Amygdala (tissue), 56 donors: ENCODE measurements at regions not wholly inside any gene's neighbourhood (a gene's known extent, or its start where the extent isn't known, plus 50 kb on each side); places are given as distances from the start of the nearest gene placed in this dataset.
"Not testable (repeated sequence)": the region's sequence is repeated elsewhere in the genome, so short reads cannot be mapped to it uniquely, and the experiment has no call there.

ENCODE experiments used
- DNase-seq, 56 donors: peaks; one replicate each; lab custom pipeline; 2025; lab: John Stamatoyannopoulos, UW

GRCh38 chr12:126432780-126433179 lies 1367.5 kb downstream of the AACS start:
- DNase-seq, result no peak

- DNase-seq, result no peak
Observed at GRCh38 chr12:126434412-126434985, 1369.3 kb downstream of the AACS start.

GRCh38 chr12:126436041-126436440 lies 1370.8 kb downstream of the AACS start:
- no peak for DNase-seq

DNA sequence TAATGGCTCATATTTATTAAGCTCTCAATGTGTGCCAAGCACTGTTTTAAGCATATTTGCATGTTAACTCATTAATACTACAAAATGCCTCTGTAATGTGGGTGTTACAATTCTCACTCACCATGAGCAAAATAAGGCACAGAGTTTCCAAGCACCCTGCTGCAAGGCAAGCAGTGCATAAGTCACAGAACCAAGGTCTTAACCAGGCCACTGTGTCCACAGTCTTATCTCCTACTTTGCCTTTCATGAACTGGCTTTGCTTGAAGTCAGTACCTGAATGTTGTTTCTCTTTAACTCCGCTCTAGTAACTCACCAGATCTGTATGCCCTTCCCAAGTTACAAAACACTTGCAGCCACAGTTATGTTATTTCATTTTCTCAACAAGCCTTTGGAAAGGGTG lies 1372.7 kb downstream of the AACS start:
- DNase-seq, result no peak

DNA sequence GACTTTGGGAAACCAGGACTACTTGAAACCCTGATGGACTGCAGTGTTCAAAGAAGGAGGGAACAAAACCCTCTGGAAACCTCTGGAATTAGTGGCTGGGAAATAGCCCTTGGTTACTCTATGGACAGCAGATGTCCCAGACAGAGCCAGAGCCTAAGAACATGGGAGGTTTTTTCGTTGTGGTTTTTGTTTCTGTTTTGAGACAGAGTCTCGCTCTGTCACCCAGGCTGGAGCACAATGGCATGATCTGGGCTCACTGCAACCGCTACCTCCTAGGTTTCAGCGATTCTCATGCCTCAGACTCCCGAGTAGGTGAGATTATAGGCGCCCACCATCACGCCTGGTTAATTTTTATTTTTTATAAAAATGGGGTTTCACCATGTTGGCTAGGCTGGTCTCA lies 1378.7 kb downstream of the AACS start:
- DNase-seq, result no peak

DNA sequence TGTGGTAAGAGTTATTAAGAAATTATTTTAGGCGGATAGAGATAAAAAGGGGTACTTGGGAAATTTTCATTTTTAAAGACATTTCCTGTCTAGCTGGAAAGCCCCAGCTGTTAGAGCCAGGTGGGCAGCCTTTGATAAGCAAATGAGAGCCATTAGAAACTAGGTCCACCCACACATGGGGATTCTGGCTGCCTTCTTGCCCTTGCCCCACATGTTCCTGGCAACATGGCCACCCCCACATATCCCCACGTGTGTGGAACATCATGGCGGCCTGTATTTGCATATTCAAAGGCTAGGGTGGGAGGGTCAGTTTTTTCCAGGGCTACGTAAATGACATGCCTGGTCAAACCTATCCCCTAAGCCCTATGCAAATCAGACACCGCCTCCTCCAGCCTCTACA lies 1382.1 kb downstream of the AACS start:
- no peak for DNase-seq

GRCh38 chr12:126451809-126452208 lies 1386.6 kb downstream of the AACS start:
- no peak for DNase-seq

GRCh38 chr12:126452686-126453085 lies 1387.5 kb downstream of the AACS start:
- DNase-seq, result not testable (repeated sequence)

- no peak for DNase-seq
Observed at GRCh38 chr12:126454581-126454980, 1389.3 kb downstream of the AACS start.

DNA sequence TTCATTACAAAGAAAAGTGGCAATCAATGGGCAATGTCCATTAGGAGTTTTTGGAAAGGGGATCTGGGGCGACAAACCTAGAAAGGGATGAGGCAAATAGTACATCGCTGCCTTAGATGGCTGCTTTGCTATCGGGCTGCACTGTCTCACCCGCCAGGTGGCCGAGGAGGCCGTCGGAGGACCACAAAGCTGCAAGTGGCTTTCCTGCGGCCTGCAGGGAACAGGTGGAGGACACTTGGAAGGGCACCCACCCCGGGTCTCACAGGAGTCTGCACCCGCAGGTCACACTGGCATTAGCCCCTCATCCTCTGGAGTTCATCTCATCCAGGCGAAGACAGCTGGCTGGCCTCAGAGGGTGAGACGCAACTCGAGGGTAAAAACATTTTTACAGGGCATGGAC lies 1392.5 kb downstream of the AACS start:
- no peak for DNase-seq

GRCh38 chr12:126464153-126464552 lies 1398.9 kb downstream of the AACS start:
- DNase-seq, result no peak

GRCh38 chr12:126469211-126469610 lies 1404.0 kb downstream of the AACS start:
- no peak for DNase-seq

- DNase-seq, result no peak
Observed at GRCh38 chr12:126474703-126475102, 1409.5 kb downstream of the AACS start.

DNA sequence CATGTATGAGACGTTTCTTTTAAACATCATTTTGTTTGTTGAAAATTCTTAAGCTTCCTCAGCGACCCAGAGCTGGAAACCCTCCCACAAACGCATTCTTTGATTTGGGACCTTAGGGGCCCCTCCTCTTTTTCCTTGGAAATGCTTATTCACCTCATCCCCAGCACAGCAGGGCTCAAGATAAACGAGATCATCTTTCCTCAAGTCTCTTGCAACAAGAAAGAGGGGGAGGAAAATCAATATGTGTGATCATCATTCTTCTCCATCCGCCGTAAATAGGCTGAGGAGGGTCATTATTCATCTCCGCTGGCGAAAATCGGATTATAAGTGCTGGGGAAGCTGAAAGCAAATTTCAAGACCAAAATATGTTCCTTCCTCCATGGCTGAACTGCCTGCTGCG lies 1415.2 kb downstream of the AACS start:
- DNase-seq, result no peak

- peak in 8 of 56 donors; percentile 2 to 50 (median 15) for DNase-seq
Observed at GRCh38 chr12:126481688-126482087, 1416.5 kb downstream of the AACS start.

- DNase-seq, result no peak
Observed at GRCh38 chr12:126482238-126482889, 1417.1 kb downstream of the AACS start.

DNA sequence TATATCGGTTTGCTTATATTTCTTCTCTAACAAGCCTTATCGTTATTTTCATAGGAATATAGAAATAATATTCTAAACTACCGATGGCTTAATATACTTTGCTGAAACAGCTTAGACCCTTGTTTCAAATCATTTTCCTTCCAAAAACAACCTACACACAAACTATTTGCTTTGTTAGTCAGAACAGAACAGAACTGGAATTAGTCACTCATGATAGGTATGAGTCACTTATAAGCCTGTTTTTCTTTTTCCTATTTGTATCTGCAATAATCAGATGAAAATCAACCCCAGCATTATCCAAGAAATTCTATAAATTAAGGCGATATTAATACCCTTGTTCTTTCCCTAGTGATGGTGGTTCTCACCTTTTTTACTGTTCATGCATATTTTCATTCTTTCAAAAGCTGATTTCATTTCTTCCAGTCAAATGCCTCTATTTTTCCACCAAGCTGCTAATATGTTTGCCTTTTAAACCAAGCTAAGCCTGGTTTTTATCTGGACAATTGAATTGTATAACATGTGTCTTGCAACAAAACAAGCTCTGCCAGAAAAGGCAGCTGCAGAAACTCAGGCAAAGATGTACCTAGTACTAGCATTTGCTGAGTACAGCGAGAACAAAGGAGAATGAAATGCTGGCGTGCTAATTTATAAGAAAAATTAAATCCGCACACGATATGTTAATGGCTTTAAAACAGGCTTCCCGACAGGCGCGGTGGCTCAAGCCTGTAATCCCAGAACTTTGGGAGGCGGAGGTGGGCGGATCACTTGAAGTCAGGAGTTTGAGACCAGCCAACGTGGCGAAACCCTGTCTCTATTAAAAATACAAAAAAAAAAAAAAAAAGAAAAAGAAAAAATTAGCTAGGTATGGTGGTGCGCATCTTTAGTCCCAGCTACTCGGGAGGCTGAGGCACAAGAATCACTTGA lies 1418.2 kb downstream of the AACS start:
- peak in 1 of 56 donors; percentile 0 for DNase-seq

GRCh38 chr12:126487431-126487980 lies 1422.3 kb downstream of the AACS start:
- no peak for DNase-seq

DNA sequence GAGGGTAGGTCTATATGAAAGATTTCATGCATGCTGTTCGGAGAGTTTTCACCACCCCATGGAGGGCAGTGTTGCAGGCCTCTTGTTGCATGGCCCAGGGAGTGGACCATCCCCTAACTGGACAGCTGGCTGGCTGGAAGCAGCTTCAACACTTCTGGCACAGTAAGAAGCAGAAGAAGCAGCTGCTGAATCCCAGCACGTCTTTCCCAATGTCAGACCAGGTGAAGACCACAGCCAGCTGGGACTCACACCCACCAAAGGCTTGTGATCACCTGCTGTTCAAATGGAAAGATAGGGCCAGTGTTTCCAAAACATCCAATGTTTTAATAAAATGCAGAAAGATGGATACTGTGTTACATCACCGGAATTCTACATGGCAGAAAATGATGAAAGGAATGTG lies 1423.6 kb downstream of the AACS start:
- DNase-seq, result no peak

DNA sequence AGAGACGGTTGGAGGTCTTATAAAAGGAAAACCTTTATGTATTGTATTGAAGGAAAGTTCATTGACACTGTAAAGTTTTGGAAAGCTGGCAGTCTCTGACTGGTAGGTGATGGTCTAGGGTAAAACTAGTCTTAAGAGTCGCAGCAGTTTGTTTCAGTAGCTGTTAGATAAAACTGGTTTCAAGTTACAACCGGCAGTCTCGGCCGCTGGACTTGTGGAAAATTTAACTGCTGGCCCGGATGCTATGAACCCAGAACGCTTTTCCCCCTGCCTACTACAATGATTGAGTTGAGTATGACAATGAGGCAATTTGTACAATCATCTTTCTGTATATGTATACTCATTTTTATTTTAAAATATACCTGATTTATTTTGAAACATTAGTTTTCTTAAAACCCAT lies 1426.9 kb downstream of the AACS start:
- no peak for DNase-seq
